Thoracic aorta (tissue), 2 donors: ENCODE measurements at regions not wholly inside any gene's neighbourhood (a gene's known extent, or its start where the extent isn't known, plus 50 kb on each side); places are given as distances from the start of the nearest gene placed in this dataset.

Experiments used
- ATAC-seq: fragments of 150-250 bp; one replicate; pipeline ENCODE4 v1.8.0; 2017; ENCODE audit warnings: low read depth; ENCODE audit not compliant: insufficient number of reproducible peaks, low FRiP score
- DNase-seq: peaks from one replicate; pipeline ENCODE4 v3.0.0-alpha.2; 2020; ENCODE audit warnings: low spot score
- H3K27ac ChIP-seq, 2 donors: fragments of 200-600 bp; sonication (generic); 1 replicate in 1 of 2; 2 replicates in 1 of 2; pipeline ENCODE4 v1.5.1; 2016; ENCODE audit warnings: mild to moderate bottlenecking in 2 of 2, moderate library complexity in 2 of 2
- H3K27me3 ChIP-seq: fragments of 200-600 bp; sonication (generic); replicated peaks from 2 replicates; pipeline ENCODE4 v1.6.0; 2016; ENCODE audit warnings: mild to moderate bottlenecking; ENCODE audit not compliant: insufficient read depth
- H3K36me3 ChIP-seq: fragments of 200-600 bp; sonication (generic); one replicate; pipeline ENCODE4 v1.5.1; 2016
- H3K4me1 ChIP-seq, 2 donors: fragments of 200-600 bp; sonication (generic); 1 replicate in 1 of 2; 2 replicates in 1 of 2; pipeline versions ENCODE4 v1.5.1 to v1.6.0; 2016; ENCODE audit warnings: low read depth in 2 of 2, mild to moderate bottlenecking in 1 of 2; ENCODE audit not compliant: control insufficient read depth in 1 of 2
- H3K4me3 ChIP-seq: fragments of 200-600 bp; sonication (generic); 2 replicates; pipeline ENCODE4 v1.5.1; 2016; ENCODE audit warnings: mild to moderate bottlenecking
- H3K9me3 ChIP-seq: fragments of 200-600 bp; sonication (generic); 2 replicates; pipeline ENCODE4 v1.5.1; 2016
- TF ChIP-seq, protein P1 (sequence below): fragments of 200-600 bp; sonication (generic); IDR thresholded peaks from one replicate; pipeline ENCODE4 v1.5.1; 2019; ENCODE audit warnings: antibody characterized with exemption

GRCh38 chr2:146240391-146240790, 1604.4 kb upstream of the ACVR2A start:
- no peak overlapping the region for H3K27ac ChIP-seq

GRCh38 chr2:146239392-146240135, 1605.3 kb upstream of the ACVR2A start:
- ATAC-seq (no peak), DNase-seq (no peak)
- no peaks in the 10 kb centered on the region for H3K27me3 ChIP-seq
- H3K4me3 ChIP-seq = no peak overlapping the region
- H3K9me3 ChIP-seq = no peaks in the 10 kb centered on the region
- TF ChIP-seq, protein P1, sequence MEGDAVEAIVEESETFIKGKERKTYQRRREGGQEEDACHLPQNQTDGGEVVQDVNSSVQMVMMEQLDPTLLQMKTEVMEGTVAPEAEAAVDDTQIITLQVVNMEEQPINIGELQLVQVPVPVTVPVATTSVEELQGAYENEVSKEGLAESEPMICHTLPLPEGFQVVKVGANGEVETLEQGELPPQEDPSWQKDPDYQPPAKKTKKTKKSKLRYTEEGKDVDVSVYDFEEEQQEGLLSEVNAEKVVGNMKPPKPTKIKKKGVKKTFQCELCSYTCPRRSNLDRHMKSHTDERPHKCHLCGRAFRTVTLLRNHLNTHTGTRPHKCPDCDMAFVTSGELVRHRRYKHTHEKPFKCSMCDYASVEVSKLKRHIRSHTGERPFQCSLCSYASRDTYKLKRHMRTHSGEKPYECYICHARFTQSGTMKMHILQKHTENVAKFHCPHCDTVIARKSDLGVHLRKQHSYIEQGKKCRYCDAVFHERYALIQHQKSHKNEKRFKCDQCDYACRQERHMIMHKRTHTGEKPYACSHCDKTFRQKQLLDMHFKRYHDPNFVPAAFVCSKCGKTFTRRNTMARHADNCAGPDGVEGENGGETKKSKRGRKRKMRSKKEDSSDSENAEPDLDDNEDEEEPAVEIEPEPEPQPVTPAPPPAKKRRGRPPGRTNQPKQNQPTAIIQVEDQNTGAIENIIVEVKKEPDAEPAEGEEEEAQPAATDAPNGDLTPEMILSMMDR = no peak
- no peaks in the 10 kb centered on the region for H3K36me3 ChIP-seq
- no peaks in the 10 kb centered on the region for H3K4me1 ChIP-seq
- H3K27ac ChIP-seq = no peak overlapping the region

More at GRCh38 chr2:146240391-146240790, 1604.4 kb upstream of the ACVR2A start:
- Histone ChIP-seq H3K9me3 (no peaks in the 10 kb centered on the region), H3K36me3 (no peaks in the 10 kb centered on the region), H3K4me3 (no peak overlapping the region), H3K27me3 (no peaks in the 10 kb centered on the region), H3K4me1 (no peaks in the 10 kb centered on the region)
- TF ChIP-seq, protein P1 = no peak
- ATAC-seq = no peak
- DNase-seq = no peak

- DNase-seq (no peak), ATAC-seq (no peak)
- Histone ChIP-seq H3K4me3 (no peak overlapping the region), H3K27ac (no peak overlapping the region), H3K4me1 (no peaks in the 10 kb centered on the region), H3K9me3 (no peaks in the 10 kb centered on the region), H3K27me3 (no peaks in the 10 kb centered on the region), H3K36me3 (no peaks in the 10 kb centered on the region)
- TF ChIP-seq, protein P1 = no peak
These were observed 1606.4 kb upstream of the ACVR2A start for GRCh38 chr2:146238254-146238966.

- TF ChIP-seq, protein P1 = no peak
These were observed 1609.7 kb upstream of the ACVR2A start for GRCh38 chr2:146235158-146235557.

GRCh38 chr2:146229508-146230155, 1615.2 kb upstream of the ACVR2A start:
- no peak for ATAC-seq
- TF ChIP-seq, protein P1 = no peak
- no peaks in the 10 kb centered on the region for H3K4me1 ChIP-seq

More at GRCh38 chr2:146235158-146235557, 1609.7 kb upstream of the ACVR2A start:
- Histone ChIP-seq H3K4me1 (no peaks in the 10 kb centered on the region), H3K4me3 (no peak overlapping the region), H3K27ac (no peak overlapping the region), H3K27me3 (no peaks in the 10 kb centered on the region), H3K9me3 (no peaks in the 10 kb centered on the region), H3K36me3 (no peaks in the 10 kb centered on the region)
- ATAC-seq (no peak), DNase-seq (no peak)

More at GRCh38 chr2:146229508-146230155, 1615.2 kb upstream of the ACVR2A start:
- H3K9me3 ChIP-seq = no peaks in the 10 kb centered on the region
- H3K4me3 ChIP-seq = no peak overlapping the region
- H3K36me3 ChIP-seq = no peaks in the 10 kb centered on the region
- no peak overlapping the region for H3K27ac ChIP-seq
- DNase-seq = no peak
- H3K27me3 ChIP-seq = no peaks in the 10 kb centered on the region
